NT2/D1 (cell line): ENCODE measurements at regions not wholly inside any gene's neighbourhood (a gene's known extent, or its start where the extent isn't known, plus 50 kb on each side); places are given as distances from the start of the nearest gene placed in this dataset.

Experiments used
- SUZ12 ChIP-seq: IDR thresholded peaks from 2 replicates; pipeline ENCODE4 v1.6.1; 2011; ENCODE audit not compliant: insufficient read length, insufficient read depth; ENCODE audit errors: extremely low read depth
- YY1 ChIP-seq: IDR thresholded peaks from 2 replicates; pipeline ENCODE4 v1.6.1; 2011; ENCODE audit not compliant: insufficient read length, insufficient read depth

DNA sequence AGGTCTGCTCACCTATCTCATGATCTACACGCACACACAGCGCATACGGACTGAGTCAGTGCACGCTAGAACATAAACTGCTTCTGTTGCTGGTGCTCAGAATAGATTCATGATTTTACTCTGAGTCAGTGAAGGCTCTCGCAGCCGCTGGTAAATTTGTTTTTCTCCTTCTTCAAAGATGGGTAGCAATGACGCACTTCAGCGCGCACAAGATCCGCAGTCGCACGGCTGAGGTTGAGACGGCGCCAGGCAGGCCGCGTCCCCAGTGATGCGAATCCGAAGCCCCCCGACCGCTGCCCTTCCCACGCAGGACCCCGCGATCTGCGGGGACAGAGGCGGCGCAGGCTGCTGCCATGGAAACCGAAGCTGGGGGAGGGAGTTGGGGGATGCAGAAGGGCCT, 103.7 kb upstream of the USP29 start:
- no peak for TF ChIP-seq YY1
- TF ChIP-seq SUZ12, result no peak
